ENCODE measurements at regions not wholly inside any gene's neighbourhood (a gene's known extent, or its start where the extent isn't known, plus 50 kb on each side); places are given as distances from the start of the nearest gene placed in this dataset.
A peak's percentile ranks its signal among the peaks of the same experiment; 100 is the strongest.

DNA sequence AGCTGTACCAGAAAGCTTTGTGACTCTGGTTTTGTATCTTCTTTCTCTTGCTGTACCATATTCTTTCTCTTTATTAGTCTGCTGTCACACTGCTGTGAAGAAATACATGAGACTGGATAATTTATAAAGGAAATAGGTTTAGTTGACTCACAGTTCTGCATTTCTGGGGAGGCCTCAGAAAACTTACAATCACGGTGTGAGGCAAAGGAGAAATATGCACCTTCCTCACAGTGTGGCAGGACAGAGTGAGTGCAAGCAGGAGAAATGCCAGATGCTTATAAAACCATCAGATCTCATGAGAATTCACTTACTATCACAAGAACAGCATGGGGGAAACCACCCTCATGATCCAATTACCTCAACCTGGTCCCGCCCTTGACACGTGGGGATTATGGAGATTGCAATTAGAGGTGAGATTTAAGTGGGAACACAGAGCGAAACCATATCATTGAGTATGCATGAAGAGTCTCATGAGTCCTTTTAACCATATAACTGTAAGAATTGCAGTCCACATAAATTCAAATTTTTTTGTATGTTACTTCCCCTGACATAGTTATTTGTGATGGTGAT is 67.4 kb upstream of the INPP4B start:
- in situ Hi-C loops (cut with HindIII; ENCODE audit: low pct_unique_long_range_greater_than_20kb, low sequenced_read_pairs) = no loop called here
- Histone ChIP-seq H3K4me1 (ENCODE audit: control insufficient read depth, insufficient read depth, low read length) (no peaks in the 10 kb centered on the region), H3K36me3 (ENCODE audit: control insufficient read depth, insufficient read depth, low read length) (no peaks in the 10 kb centered on the region), H3K27ac (ENCODE audit: low read length) (no peak overlapping the region), H3K27me3 (ENCODE audit: control insufficient read depth, insufficient read depth, low read length) (no peaks in the 10 kb centered on the region), H3K9me3 (ENCODE audit: control insufficient read depth, insufficient read depth, low read depth, low read length) (no peaks in the 10 kb centered on the region), H3K4me3 (ENCODE audit: low read depth in 2 of 2, low read length in 2 of 2) (no peak overlapping the region)
- intact Hi-C loops (cut with micrococcal nuclease; ENCODE audit: unreplicated experiment) = no loop called here
- DNase-seq (ENCODE audit: low read depth, low spot score) = no peak
- TF ChIP-seq, protein P1, sequence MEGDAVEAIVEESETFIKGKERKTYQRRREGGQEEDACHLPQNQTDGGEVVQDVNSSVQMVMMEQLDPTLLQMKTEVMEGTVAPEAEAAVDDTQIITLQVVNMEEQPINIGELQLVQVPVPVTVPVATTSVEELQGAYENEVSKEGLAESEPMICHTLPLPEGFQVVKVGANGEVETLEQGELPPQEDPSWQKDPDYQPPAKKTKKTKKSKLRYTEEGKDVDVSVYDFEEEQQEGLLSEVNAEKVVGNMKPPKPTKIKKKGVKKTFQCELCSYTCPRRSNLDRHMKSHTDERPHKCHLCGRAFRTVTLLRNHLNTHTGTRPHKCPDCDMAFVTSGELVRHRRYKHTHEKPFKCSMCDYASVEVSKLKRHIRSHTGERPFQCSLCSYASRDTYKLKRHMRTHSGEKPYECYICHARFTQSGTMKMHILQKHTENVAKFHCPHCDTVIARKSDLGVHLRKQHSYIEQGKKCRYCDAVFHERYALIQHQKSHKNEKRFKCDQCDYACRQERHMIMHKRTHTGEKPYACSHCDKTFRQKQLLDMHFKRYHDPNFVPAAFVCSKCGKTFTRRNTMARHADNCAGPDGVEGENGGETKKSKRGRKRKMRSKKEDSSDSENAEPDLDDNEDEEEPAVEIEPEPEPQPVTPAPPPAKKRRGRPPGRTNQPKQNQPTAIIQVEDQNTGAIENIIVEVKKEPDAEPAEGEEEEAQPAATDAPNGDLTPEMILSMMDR (IDR thresholded peaks at IDR 0.05) = no peak
- TF ChIP-seq, protein P2, sequence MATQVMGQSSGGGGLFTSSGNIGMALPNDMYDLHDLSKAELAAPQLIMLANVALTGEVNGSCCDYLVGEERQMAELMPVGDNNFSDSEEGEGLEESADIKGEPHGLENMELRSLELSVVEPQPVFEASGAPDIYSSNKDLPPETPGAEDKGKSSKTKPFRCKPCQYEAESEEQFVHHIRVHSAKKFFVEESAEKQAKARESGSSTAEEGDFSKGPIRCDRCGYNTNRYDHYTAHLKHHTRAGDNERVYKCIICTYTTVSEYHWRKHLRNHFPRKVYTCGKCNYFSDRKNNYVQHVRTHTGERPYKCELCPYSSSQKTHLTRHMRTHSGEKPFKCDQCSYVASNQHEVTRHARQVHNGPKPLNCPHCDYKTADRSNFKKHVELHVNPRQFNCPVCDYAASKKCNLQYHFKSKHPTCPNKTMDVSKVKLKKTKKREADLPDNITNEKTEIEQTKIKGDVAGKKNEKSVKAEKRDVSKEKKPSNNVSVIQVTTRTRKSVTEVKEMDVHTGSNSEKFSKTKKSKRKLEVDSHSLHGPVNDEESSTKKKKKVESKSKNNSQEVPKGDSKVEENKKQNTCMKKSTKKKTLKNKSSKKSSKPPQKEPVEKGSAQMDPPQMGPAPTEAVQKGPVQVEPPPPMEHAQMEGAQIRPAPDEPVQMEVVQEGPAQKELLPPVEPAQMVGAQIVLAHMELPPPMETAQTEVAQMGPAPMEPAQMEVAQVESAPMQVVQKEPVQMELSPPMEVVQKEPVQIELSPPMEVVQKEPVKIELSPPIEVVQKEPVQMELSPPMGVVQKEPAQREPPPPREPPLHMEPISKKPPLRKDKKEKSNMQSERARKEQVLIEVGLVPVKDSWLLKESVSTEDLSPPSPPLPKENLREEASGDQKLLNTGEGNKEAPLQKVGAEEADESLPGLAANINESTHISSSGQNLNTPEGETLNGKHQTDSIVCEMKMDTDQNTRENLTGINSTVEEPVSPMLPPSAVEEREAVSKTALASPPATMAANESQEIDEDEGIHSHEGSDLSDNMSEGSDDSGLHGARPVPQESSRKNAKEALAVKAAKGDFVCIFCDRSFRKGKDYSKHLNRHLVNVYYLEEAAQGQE (IDR thresholded peaks at IDR 0.05; ENCODE audit: insufficient read depth in 1 of 2, low read depth in 2 of 2, low read length in 1 of 2) = no peak
- no peak for TF ChIP-seq SIN3A (IDR thresholded peaks at IDR 0.05; ENCODE audit: borderline replicate concordance, insufficient read depth, low read depth, low read length)
- TF ChIP-seq TCF7L2 (IDR thresholded peaks at IDR 0.05; ENCODE audit: low read depth, low read length) = no peak
- no peak for TF ChIP-seq POLR2AphosphoS5 (IDR thresholded peaks at IDR 0.05; ENCODE audit: low read depth, low read length)
- ChIA-PET CTCF (no interaction called here), POLR2A (no interaction called here)
- no peak for ATAC-seq
- no TSS peak for BruUV-seq (replicated peaks)

DNA sequence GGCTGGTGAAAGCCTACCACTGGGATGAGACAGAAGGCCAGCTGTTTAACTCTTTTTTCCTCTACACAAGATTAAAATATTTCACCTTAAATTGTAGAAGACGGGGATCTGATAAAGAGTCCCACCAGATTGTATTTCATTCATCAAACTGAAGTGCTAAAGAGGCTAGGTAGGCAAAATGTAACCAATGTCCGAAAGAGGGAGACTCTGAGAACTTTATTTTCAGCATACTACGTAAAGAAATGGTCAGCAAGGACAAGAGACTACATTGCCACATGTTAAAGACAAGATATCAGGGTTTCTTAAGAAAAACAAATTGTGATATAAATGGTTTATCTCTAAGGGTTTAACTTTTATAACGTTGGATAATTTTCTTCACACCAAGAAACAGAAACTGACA is 71.6 kb upstream of the INPP4B start:
- intact Hi-C loops (cut with micrococcal nuclease; ENCODE audit: unreplicated experiment) (no loop called here), in situ Hi-C loops (cut with HindIII; ENCODE audit: low pct_unique_long_range_greater_than_20kb, low sequenced_read_pairs) (no loop called here)
- TF ChIP-seq, protein P1 (IDR thresholded peaks at IDR 0.05) = peak; percentile 24; the same call in 1 of the 2 replicates
- TF ChIP-seq SIN3A (IDR thresholded peaks at IDR 0.05; ENCODE audit: borderline replicate concordance, insufficient read depth, low read depth, low read length) = no peak
- no peaks in the 10 kb centered on the region for H3K4me1 ChIP-seq (ENCODE audit: control insufficient read depth, insufficient read depth, low read length)
- no peak overlapping the region for H3K27ac ChIP-seq (ENCODE audit: low read length)
- no peaks in the 10 kb centered on the region for H3K9me3 ChIP-seq (ENCODE audit: control insufficient read depth, insufficient read depth, low read depth, low read length)
- CTCF ChIA-PET = no interaction called here
- no peaks in the 10 kb centered on the region for H3K27me3 ChIP-seq (ENCODE audit: control insufficient read depth, insufficient read depth, low read length)
- no peaks in the 10 kb centered on the region for H3K36me3 ChIP-seq (ENCODE audit: control insufficient read depth, insufficient read depth, low read length)
- ATAC-seq (no peak), DNase-seq (ENCODE audit: low read depth, low spot score) (no peak)
- BruUV-seq (replicated peaks) = no TSS peak
- POLR2A ChIA-PET = no interaction called here
- H3K4me3 ChIP-seq (ENCODE audit: low read depth in 2 of 2, low read length in 2 of 2) = no peak overlapping the region
